NCI-H1436 treated with DMSO at 0.1 percent for 48 hours (cell line): ENCODE measurements at regions not wholly inside any gene's neighbourhood (a gene's known extent, or its start where the extent isn't known, plus 50 kb on each side); places are given as distances from the start of the nearest gene placed in this dataset.
"Not testable (repeated sequence)": the region's sequence is repeated elsewhere in the genome, so short reads cannot be mapped to it uniquely, and the experiment has no call there.

Experiments
- DNase-seq: peaks from one replicate; lab custom pipeline; 2025; lab: John Stamatoyannopoulos, UW

DNA sequence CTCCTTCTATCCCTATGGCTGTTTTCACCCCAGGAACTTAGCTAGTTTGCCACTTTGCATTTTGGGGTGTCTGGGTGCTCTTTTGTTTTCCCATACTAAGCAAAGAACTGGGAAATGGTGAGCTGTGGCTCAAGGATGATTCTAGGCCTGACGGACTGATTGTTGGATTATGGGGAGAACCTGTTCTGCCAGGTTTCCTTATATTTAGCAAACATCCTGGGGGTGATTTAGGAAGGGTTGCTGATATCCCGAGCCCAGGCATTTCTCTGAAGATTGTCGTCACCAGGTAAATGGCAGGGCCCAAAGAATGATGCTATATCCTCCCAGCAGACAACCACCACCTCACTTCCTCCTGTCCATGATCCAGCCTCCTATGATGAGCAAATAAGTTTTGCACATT, 72.1 kb upstream of the GRB10 start:
- DNase-seq = no peak

DNA sequence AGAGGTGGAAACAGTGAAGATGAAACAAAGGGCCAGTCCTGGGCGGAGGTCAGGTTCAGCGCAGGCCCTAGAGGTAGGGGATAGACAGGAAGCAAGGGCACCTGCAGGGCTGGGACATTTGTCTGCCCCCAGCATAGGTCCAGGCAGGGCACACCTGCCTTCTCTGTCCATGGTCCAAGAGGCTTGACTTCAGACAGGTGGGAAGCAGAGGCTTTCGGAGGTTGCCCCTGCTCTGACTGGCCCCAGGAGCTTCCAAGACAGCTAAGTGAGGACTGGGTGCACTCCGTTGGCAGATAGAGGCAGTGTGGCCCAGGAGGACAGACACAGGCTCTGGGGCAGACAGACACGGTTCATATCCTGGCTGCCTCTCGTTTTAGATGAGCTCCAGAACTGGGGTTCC, 71.6 kb upstream of the GRB10 start:
- no peak for DNase-seq

DNA sequence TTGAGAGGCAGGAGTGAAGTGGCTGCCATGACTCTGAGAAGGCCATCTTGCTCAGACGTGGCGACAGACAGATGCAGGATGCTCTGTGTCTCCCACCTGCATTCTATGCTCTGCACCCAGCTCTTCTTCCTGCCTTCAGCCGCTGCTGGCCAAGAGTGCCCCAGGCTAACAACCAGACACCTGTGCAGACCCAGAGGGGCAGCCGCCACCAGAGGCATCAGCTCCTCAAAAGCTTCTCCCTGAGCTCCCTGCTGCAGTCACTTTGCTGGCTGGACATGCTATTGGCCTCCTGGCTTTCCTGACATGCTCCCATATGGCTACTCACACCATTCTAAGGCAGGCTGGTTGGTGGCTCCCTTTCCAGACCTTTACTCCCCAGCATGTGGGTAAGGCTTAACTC, 70.6 kb upstream of the GRB10 start:
- DNase-seq = no peak

DNA sequence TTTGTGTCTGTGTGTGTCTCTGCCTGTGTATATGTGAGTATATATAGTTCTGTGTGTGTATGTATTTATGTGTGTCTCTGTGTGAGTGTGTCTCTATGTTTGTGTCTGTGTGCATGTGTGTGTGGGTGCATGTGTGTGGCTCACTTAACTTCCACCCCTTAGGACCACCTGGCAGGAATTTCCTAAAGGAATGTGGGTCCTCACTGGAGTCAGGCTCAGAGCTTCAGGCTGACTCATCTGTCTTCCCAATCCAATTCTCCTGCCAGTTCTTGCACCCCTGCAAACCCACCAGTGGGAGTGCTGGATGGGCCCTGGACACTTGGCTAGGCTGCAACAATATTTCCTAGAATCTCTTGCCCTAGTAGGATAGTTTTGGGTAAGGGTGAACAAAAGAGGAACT, 70.2 kb upstream of the GRB10 start:
- no peak for DNase-seq

DNA sequence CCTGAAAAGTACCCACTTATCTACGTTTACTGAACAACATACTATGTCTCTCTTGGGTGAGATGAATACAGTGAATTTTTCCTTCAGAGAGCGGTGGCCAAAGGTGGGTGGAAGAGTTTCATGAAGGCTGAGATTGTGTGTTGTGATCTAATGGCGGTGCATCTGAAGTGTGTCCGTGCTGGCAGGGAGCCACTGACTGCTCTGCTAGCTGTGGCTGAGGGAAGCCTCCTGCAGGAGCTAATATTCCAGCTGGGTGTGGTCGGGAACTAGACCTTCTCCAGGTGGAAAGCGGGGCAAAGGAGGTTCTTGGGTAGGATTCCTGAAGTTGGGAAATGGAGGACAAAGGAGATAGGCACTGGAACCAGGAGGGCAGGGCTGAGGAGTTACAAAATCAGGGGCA, 69.2 kb upstream of the GRB10 start:
- no peak for DNase-seq

DNA sequence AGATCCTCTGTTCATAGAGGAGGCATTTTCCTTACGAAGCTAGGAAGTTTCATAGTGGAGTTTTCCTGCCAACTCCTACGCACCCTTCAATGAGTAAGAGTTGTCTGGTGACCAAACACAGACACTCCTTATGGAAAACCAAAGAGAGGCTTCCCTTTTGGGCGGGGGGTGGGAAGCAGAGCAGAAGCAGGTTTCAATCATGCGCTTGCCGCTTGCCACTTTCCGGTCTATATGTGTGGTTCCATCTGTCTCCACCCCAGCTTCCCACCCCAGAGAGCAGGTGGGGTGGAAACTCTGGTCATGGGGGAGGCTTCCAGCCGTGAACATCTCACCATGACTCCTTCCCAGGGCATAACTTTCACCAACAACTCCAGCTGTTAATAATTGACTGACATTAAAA, 68.8 kb upstream of the GRB10 start:
- no peak for DNase-seq

DNA sequence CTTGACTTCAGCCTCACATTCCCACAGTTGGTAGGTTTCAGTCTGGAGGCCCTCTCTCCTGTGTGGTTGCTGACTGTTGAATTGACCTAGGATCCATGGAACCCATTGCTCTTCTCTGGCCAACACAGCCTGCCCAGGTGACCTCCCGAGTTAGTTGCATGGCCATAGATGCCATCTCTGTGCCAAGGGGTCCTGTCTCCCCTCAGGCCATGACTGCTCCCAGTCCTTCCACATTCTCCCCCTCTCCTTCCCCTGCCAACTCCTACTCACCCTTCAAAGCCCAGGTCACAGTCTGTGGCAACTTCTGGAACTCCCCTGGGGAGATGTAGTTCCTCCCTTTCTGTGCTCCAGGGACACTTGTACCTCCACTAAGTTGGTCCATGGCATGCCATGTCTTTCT, 67.3 kb upstream of the GRB10 start:
- no peak for DNase-seq

DNA sequence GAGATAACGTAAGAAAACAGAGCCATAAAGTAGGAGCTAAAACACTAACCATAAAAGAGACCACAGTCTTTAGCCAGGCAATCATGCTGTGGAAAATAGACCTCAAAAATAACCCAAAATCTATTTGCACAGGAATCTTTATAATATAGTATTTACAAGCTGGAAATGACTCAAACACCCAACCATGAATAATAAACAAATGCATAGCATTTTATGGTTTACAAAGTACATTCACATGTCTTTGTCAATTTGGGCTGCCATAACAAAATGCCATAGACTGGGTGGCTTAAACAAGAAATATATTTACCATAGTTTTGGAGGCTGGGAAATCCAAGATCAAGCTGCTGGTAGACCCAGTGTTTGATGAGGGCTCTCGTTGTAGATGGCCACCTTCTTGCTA, 65.5 kb upstream of the GRB10 start:
- no peak for DNase-seq

DNA sequence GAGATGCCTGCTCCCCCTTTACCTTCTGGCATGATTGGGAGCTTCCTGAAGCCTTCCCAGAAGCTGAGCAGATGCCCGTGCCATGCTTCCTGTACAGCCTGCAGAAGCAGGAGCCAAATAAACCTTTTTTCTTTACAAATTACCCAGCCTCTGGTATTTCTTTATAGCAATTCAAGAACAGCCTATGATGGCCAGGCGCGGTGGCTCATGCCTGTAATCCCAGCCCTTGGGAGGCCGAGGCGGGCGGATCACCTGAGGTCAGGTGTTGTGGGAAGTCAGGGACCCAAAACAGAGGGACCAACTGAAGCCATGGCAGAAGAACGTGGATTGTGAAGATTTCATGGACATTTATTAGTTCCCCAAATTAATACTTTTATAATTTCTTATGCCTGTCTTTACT, 62.2 kb upstream of the GRB10 start:
- DNase-seq = not testable (repeated sequence)

DNA sequence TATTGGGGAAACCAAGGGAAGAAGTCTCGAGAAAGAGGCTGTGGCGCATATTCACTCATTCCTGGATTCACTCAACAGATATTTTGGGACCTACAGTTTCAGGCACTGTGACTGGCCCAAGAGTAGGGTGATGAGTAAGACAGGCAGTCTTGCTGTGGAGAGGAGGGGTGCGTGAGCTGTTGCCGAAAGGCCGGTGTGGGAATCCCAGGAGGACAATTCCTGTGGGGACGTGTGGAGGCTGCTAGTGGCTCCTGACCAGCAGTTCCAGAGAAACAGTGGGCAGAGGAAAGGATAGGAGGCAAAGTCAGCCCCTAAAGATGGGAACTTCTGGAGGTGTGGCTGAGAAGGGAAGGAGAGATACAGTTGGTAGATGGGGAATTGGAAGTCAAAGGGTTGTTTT, 59.3 kb upstream of the GRB10 start:
- no peak for DNase-seq

DNA sequence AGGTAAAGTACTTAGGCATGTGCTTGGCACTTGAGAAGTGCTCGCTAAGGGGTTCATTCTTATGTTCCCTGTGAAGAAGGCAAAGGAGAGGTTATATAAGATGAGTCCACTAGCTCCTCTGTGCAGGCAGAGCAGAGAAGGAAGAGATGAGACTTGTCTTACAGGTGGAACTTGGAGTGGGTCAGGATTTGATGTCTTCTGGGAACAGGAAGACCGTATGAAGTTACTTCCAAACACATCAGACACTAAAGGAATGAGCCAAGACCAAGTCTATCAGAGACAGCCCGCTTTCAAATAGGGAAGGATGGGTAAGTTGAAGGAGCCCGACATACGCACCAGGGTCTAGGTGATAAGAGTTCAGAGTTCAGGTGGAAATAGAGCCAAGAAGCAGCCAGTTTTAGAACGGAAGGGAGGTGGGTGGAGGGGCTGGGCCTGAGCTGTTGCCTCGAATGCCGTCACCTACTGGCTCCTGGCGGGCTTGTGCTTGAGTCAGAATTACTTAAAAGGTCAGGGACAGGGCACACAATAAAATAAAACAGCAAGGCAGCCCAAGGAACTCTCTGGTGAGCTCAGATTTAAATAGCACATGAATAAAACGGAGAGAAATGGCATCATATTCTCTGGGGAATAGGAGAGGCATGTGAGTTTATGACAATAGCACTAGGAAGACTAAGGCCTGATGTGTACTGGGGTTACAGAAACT, 56.1 kb upstream of the GRB10 start:
- DNase-seq = no peak

DNA sequence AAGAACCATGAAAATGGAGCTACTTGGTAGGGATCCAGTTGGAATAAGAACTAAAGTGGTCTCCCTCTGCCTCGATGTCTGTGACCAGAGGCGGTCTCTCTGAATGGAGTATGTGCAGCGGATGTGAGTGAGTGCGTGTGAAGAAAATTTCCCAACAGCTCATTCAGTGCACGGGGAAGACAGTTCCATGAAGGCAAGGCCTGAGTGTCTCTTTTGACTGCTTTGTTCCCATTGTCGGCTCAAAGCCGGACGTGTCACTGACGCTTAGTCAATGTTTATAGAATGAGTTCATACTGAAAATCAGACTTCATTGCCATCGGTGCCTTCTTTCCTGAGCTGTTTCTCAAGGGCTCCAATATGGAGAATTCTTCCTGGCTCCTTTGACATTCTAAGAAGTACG, 55.3 kb upstream of the GRB10 start:
- DNase-seq = no peak

DNA sequence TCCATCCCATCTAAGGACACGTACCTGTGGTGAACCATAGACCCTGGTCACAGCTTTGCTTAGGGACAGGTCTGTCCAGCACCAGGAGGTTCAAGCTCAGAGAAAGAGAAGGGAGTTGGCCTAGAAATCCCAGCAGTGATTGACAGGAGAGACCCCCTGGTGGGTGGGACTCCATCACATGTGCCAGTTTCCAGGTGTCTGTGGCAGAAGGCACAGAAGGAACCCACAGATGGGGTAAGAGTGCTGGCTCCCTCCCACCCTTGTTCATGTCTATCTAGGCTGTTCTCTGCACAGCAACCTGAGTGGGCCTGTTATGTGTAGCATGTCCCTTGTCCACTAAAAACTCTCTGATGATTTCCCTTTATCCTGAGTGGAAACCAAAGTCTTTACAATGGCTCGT, 54.0 kb upstream of the GRB10 start:
- no peak for DNase-seq

DNA sequence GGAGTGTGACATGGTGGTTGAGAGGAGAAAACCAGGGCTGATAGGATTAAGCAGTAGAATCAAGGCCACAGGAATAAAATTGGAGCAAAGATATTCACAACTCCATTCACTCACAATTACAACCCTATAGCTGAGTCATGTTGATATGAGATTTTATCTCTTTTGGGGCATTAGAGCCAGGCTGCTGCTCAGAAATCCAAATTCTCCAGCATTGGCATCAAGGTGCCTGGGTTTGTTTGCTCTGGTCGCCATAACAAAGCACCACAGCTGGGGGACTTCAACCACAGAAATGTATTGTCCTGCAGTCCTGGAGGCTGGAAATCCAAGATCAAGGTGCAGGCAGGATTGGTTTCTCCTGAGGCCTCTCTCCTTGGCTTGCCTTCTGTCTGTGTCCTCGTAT, 52.5 kb upstream of the GRB10 start:
- no peak for DNase-seq

DNA sequence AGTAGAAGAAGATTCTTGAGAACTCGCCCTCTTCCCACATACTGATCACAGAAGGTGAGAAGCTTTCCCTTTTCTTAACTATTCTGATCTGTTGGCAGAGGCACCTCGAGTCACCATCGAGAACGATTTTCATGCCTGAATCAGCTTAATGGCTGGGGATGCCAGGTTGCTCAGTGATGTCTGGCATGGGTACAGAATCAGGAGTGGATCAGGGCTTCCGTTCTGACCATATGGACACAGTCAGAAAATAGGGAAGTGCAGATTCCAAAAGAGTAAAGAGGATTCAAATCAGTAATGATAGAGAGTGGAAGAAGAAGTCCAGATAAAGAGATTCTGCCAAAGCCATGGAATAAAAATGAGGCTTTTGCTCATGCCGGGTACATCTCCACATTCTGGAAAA, 52.0 kb upstream of the GRB10 start:
- no peak for DNase-seq

DNA sequence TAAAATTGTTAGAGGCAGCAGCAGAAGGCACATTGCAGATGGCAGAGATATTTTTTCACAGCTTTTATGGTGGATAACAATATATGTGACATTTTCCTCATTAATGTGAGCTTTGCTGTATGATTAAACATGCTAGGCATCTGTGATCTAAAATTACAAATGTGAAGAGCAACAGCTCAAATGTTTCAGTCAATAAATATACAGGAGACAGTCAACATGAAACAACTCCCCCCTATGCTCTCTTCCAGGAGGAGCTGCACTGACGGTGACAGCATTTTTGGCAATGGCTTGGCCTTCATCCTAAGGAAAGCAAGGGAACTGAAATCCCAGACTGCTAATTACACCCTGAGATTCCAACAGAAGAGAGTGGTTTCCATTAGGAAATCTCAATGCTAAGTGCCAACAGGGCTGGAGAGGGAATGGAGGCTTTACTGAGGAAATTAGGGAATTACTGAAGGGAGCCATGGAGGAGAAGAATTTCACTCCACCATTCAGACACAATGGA, 51.4 kb upstream of the GRB10 start:
- DNase-seq = no peak

DNA sequence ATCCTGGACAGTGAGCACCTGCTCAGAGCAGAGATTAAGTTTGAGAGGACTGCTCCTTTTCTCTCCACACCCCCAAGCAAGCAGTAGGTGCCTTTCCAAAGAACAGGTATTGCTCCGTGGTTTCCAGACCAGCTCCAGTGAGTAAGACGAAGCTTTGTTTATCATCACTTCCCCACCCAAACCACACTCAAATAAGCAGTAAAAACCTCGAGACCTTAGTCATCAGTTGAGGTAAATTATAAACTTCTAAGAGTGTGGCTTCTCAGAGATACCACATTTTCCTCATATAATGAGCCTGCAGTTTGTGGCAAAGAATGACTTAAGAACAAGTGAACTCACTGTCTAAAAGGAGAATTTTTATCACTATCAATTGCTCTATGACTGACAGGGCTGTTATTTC, 50.0 kb upstream of the GRB10 start:
- DNase-seq = no peak
